Right lung (tissue), 2 donors: ENCODE measurements at regions not wholly inside any gene's neighbourhood (a gene's known extent, or its start where the extent isn't known, plus 50 kb on each side); places are given as distances from the start of the nearest gene placed in this dataset.
A peak's percentile ranks its signal among the peaks of the same experiment; 100 is the strongest.

Experiments used
- DNase-seq, 2 donors: peaks; one replicate each; pipeline ENCODE4 v3.0.0-alpha.2; 2013

DNA sequence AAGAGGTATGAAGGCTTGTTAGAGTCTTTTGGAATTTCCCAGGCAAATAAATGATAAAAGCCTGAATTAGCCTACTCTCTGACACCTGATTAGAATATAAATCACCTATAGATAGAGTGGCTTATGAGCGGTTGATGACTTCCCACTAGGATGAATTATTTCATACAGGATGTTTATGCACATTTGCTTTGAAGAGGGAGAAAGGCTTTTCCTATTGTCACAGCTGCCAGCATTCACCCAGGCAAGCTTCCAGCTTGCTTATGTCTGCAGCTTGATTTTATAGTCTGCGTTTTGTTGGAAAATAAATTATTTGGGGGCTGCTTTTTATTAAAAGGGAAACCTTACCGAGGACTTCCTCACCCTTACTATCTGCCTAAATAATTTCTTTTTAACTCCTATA, 51.3 kb upstream of the EIF2S2 start:
- DNase-seq, result peak; percentile 31 to 46

DNA sequence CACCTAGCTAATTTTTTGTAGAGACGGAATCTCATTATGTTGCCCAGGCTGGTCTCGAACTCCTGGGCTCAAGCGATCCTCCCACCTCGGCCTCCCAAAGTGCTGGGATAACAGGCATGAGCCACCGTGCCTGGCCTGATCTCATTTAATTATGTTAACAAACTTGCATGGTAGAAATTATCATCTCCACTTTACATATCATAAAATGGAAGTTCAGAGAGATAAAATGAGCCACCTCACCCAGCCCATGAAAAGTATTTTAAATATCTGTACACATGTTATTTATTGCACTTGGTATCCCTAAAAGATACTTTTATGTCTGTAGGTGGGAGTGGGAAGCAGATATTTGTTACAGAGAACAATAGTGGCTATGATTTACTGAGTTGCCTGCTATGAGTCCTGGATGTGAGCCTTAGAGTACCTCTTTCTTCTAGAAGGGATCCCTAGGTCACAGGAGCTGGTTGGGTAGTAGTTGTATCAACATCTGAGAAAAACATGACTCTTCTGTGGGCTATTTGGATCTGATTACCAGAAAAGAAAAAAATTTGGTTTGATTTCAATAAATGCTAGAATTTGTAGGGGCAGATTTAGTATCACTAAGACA, 52.4 kb upstream of the EIF2S2 start:
- no peak for DNase-seq

DNA sequence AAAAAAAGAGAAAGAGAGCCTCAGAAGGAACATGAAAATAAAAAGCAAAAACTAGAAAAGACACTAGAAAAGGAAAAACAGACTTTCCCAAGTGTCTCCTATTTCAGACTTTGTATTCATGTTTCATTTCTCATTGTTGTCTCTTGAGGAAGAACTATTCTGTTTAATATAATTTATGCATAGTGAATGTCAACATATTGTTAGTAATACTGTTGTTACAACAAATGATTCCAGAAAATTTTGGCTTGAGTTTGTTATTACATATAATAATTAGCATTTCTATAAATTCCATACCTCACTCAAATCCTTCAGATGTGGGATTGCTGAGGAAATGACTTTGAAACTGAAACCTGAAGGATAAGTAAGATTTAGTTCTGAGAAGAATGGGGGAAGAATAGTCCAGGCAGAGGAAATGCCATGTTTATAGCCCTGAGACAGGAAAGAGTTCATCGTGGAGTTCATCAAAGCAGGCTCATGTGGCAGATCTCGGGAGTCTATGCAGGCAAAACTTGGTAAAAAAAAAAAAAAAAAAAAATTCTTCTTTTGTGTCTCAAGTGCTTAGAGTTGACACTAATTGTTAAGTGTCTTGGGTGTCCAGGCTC, 53.1 kb upstream of the EIF2S2 start:
- no peak for DNase-seq

DNA sequence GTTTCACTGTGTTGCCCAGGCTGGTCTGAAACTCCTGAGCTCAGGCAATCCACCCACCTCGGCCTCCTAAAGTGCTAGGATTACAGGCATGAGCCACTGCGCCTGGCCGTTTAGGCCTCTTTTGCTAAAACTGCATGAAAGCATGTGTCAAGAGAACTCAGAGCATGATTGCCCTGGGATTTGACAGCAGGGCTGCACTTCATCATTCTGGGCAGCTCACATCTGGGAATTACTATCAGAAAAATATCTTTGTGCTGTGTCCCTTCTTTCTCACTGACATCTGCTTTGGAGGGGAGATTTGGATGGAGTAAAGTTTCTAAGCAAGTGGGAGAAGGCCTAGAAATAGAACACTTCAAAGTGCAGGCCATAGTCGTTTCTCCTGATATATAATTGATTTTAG, 59.6 kb upstream of the EIF2S2 start:
- DNase-seq, result no peak

DNA sequence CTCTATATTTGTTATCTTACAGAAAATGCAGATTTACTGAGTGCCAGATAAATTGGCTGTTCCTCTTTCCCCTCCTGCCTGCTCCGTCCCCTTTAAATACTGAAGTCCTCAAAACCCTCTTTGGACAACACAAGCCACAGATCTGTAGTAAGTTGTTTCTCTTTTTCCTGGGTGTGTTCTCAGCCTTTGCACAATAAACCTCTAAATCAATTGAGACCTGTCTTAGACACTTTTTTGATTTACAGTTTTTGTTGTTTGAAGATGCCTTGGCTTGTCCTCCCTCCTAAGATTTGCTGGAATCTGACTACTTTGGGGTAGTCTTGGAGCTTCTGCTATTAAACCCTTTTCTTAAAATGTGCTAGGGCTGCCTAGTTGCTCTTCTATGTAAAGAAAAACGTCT, 60.9 kb upstream of the EIF2S2 start:
- no peak for DNase-seq

DNA sequence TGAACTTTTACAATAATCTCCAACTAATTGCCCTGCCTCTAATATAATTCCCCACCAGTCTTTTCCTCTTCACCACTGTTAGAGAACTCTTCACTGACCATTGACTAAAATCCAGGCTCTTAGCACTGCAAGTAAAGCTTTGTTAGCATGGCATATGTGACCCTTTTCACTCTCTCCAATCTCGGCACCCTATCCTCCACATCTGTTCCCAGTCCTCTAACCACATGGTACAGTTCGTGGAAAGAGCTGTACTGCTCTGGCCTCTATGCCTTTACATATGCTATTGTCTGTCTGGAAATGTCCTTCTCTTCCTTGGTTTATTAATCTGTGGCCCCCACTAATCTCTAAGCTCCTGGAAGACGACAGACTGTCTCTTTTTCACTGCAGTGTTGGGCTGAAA, 63.0 kb upstream of the EIF2S2 start:
- DNase-seq, result no peak

DNA sequence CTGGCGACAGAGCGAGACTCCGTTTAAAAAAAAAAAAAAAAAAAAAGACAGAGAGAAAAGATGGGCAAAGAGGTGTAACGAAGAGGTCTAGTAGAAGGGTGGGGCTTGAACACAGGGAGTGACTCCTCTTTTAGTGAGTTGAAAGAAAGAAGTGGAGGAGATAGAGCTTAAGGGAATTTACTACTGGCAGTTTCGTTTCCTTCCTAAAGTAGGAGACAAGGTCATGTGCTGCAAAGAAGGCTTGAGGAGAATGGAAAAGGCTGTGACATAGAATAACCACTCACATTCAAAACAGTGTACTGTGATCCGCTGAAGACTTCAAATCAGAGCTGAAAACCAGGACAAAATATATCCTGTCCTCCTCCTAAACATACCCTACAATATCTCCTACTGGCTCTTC, 63.8 kb upstream of the EIF2S2 start:
- no peak for DNase-seq

DNA sequence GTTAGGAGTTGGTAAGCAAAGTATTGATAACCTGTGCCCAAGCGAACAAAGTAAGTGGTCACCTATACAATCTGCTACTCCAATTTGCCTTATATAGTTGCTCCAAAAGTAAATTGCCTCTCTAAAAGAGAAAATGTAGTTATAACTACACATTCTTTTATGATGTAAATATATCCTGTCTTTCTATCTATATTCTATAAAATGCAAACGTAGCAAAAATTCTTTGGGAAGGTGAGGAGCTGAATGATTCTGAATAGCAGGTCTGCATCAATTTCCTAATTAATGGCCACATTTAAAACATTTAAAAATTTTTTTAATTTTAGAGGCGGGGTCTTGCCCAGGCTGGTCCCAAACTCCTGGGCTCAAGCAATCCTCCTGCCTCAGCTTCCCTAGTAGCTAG, 64.2 kb upstream of the ASIP start:
- DNase-seq, result no peak

DNA sequence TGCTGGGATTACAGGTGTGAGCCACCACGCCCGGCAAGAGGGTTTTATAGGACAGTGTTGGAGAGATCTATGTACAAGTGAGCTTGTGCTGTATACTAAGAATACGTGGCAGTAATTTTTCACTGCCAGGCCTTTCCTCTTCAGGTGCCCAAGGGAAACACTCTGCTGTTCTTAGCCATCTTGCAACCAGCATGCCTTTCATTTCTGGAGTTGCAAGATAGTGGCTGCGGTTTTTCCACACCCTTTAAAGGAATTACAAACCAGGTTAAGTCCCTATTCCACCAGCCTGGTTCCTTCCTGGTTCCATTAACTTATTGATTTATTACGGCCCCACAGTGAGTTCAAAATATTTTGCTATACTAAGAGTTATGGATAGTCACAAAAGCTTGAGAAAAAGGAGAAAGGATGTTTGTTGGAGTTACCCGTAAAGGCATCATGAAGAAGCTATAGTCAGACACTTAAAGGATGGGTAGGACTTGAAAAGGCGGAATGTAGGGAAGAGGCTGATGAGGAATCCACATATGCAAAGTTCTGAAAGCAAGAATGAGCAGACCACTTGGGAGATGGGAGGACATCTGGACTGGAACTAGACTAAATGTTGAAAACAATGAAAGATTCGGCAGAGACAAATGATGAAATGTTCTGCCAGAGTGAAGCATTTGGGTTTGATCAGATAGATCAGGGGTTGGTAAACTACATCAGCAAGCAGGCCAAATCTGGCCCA, 61.4 kb upstream of the ASIP start:
- DNase-seq, result no peak

DNA sequence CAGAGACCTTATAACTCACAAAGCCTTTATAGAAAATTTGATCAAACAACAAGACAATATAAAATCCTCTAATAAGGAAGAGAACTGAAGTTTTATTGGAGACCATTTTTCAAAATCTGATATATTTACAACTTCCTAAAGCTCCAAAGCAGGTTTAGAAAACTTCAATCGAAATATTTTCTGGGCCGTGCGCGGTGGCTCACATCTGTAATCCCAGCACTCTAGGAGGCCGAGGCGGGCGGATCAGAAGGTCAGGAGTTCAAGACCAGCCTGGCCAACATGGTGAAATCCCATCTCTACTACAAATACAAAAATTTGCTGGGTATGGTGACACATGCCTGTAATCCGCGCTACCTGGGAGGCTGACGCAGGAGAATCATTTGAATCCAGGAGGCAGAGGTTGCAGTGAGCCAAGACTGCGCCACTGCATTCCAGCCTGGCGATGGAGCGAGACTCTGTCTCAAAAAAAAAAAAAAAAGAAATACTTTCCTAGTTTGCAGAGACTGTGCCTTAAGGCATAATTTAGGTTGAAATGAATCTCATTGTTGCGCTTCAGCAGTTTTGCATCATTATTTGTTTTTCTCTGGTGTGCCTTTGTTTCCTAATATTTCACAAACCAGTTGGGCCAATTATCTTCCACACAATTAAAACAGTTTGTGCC, 60.6 kb upstream of the ASIP start:
- no peak for DNase-seq

DNA sequence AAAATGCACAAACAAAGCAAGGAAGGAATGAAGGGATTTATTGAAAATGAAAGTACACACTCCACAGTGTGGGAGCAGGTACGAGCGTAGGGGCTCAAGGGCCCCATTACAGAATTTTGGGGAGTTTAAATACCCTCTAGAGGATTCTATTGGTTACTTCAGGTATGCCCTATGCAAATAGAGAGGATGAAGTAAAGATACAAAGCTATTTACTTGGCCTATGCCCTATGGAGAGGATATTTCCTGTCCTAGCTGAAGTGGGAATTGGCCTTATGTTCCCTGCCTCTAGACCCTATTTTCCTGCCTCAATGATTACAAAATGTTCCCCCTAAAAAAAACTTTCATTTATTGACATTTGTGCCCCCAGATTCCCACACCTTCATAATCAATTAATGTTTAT, 59.7 kb upstream of the ASIP start:
- no peak for DNase-seq

DNA sequence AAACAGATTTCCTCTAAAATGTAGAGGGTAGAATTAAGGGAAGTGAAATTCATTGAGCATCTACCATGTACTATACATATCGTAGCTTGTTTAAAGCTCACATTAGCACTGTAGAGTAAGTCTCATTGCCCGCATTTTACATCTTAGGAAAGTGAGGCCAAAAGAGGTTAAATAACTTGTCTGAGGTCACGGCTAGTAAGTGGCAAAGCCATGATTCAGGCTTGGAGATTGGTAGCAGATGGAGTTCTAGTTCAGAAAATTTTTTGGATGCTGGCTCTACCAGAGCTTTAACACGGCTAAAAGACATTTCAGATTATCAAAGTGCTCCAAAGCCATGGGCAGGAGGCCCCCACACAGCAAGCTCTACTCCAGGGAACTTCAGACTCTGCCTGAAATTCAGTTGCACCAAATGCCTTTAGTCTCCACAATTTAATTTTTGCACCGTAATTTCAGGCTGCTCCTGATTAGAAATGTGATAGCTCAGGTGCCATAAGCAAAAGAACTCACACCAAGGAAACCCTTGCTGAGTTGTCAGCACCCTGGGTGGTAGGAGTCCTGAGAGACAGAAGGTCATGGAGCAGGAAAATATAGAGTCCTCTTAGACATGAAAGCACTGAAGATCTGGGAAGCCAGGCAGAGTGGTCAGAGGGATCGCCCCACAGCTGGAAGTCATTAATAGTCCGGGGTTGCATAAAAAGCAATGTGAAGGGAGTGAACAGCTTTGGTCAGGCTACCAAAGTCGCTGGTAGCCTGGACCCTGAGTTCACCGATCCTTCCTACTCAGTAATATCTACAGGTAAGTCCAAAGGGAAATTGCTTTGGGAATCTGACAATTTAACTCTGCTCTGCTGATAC, 55.2 kb upstream of the ASIP start:
- DNase-seq, result no peak

DNA sequence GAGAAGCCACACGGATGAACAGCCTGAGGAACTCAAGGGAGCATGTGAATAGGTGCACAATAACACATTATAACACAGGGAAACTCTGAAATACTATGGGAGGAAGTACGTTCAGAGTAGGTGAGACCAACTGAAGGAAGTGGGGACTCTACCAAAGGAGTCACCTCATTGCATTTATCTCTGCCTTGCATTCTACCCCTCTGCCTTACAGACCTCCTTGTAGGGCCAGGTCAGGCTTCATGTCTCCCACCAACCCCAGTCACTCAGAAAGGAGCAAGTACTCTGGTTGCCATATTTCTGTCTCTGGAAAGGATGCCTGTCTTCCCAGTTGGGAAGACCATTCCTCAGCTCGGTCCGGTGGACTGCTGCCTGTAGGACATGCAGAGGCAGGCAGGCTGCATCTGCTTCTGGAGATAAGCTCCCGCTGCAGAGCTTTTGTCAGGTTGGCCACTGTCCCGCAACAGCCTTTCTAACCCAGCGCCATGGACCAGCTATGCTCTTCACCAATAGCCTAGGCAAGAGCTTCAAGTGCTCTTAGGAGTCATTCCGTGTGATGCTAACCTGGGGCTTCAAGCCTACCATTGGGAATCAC, 51.6 kb upstream of the ASIP start:
- no peak for DNase-seq

DNA sequence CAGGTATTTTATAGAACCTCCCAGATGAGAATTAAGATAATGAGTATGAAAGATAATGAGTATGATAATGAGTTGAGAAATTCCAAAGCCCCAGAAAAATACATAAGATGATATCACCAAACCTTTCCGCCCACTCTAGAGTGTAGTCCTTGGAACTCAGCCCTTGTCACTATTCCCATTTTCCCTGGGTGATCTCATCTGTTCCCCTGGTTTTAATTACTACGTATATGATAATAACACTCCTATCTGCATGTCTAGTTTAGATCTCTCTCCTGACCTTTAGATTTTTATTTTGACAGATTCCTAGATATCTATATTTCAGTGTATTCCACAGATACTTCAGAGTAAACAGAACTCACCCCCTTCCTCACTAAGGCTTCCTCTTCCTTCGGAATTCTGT, 51.0 kb upstream of the ASIP start:
- no peak for DNase-seq

DNA sequence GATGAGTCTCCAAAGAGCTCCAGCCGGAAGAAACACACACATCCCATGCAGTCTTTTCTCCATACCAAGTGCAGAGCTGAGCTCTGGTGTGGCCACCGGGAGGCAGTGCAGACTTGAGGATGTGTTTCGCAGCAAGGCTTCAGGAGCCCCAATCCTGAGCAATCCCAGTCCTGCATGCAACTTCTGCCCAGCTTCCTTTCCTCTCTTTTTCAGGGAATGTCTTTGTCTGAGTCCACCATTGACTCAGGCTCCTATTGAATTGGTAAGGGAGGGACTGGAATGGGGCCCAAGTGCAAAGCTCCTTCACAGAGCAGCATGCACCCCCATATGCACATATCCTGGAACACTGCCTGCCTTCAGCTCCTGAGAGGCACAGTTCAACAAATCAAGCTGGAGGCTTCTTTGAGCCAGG, 50.5 kb upstream of the ASIP start:
- DNase-seq, result peak; percentile 54 to 70
